WERI-Rb-1 (cell line): ENCODE measurements at regions not wholly inside any gene's neighbourhood (a gene's known extent, or its start where the extent isn't known, plus 50 kb on each side); places are given as distances from the start of the nearest gene placed in this dataset.
A peak's percentile ranks its signal among the peaks of the same experiment; 100 is the strongest.

ENCODE experiments used
- DNase-seq: peaks from one replicate; pipeline ENCODE4 v3.0.0-alpha.2; 2020
- H3K27ac ChIP-seq: fragments of 250-450 bp; sonication (Bioruptor Pico); 2 replicates; pipeline ENCODE4 v1.5.1; 2020; ENCODE audit warnings: mild to moderate bottlenecking, moderate library complexity
- H3K27me3 ChIP-seq: fragments of 250-450 bp; sonication (Bioruptor Pico); 2 replicates; pipeline ENCODE4 v1.5.1; 2021; ENCODE audit warnings: mild to moderate bottlenecking, low read depth, moderate library complexity; ENCODE audit not compliant: insufficient read depth, severe bottlenecking
- H3K36me3 ChIP-seq: fragments of 250-450 bp; sonication (Bioruptor Pico); 2 replicates; pipeline ENCODE4 v1.5.1; 2020; ENCODE audit warnings: mild to moderate bottlenecking, moderate library complexity
- H3K4me3 ChIP-seq: 2 replicates; pipeline ENCODE4 v1.5.1; 2011; ENCODE audit warnings: low read depth, mild to moderate bottlenecking, control low read depth, low read length
- H3K9me3 ChIP-seq: fragments of 250-450 bp; sonication (Bioruptor Pico); 2 replicates; pipeline ENCODE4 v1.5.1; 2021; ENCODE audit warnings: mild to moderate bottlenecking, moderate library complexity; ENCODE audit not compliant: severe bottlenecking
- CTCF ChIP-seq: IDR thresholded peaks from 2 replicates; pipeline ENCODE4 v1.5.1; 2011; ENCODE audit warnings: low read depth, mild to moderate bottlenecking, control low read depth, inconsistent platforms, low read length

GRCh38 chr12:5176036-5176435 is 132.4 kb downstream of the KCNA5 start:
- no peak for DNase-seq
- Histone ChIP-seq H3K4me3 (no peak overlapping the region), H3K27ac (no peak overlapping the region), H3K9me3 (no peaks in the 10 kb centered on the region), H3K27me3 (no peaks in the 10 kb centered on the region), H3K36me3 (no peaks in the 10 kb centered on the region)
- TF ChIP-seq CTCF, result no peak

- no peak overlapping the region for H3K4me3 ChIP-seq
- H3K9me3 ChIP-seq, result no peaks in the 10 kb centered on the region
- no peak overlapping the region for H3K27ac ChIP-seq
- no peaks in the 10 kb centered on the region for H3K27me3 ChIP-seq
- no peak for DNase-seq
- no peak for TF ChIP-seq CTCF
- no peaks in the 10 kb centered on the region for H3K36me3 ChIP-seq
Measured at GRCh38 chr12:5177096-5177495, 133.4 kb downstream of the KCNA5 start.

GRCh38 chr12:5177731-5178130 is 134.1 kb downstream of the KCNA5 start:
- Histone ChIP-seq H3K36me3 (no peaks in the 10 kb centered on the region), H3K4me3 (no peak overlapping the region), H3K9me3 (no peaks in the 10 kb centered on the region), H3K27ac (no peak overlapping the region), H3K27me3 (no peaks in the 10 kb centered on the region)
- TF ChIP-seq CTCF, result no peak
- DNase-seq, result no peak

GRCh38 chr12:5178571-5178970 is 134.9 kb downstream of the KCNA5 start:
- DNase-seq, result no peak
- Histone ChIP-seq H3K27me3 (no peaks in the 10 kb centered on the region), H3K27ac (no peak overlapping the region), H3K4me3 (no peak overlapping the region), H3K9me3 (no peaks in the 10 kb centered on the region), H3K36me3 (no peaks in the 10 kb centered on the region)
- no peak for TF ChIP-seq CTCF

GRCh38 chr12:5180496-5180895 is 136.8 kb downstream of the KCNA5 start:
- no peak for TF ChIP-seq CTCF
- Histone ChIP-seq H3K9me3 (no peaks in the 10 kb centered on the region), H3K4me3 (no peak overlapping the region), H3K36me3 (no peaks in the 10 kb centered on the region), H3K27ac (no peak overlapping the region), H3K27me3 (no peaks in the 10 kb centered on the region)
- no peak for DNase-seq

GRCh38 chr12:5184186-5184585 is 140.5 kb downstream of the KCNA5 start:
- Histone ChIP-seq H3K27ac (no peak overlapping the region), H3K4me3 (no peak overlapping the region), H3K36me3 (no peaks in the 10 kb centered on the region), H3K9me3 (no peaks in the 10 kb centered on the region), H3K27me3 (no peaks in the 10 kb centered on the region)
- DNase-seq, result no peak
- TF ChIP-seq CTCF, result 0 out of 2 replicates have a peak, but pooled peaks have one; percentile 17
